ENCODE measurements at regions not wholly inside any gene's neighbourhood (a gene's known extent, or its start where the extent isn't known, plus 50 kb on each side); places are given as distances from the start of the nearest gene placed in this dataset.
"Not testable (repeated sequence)": the region's sequence is repeated elsewhere in the genome, so short reads cannot be mapped to it uniquely, and the experiment has no call there.

DNA sequence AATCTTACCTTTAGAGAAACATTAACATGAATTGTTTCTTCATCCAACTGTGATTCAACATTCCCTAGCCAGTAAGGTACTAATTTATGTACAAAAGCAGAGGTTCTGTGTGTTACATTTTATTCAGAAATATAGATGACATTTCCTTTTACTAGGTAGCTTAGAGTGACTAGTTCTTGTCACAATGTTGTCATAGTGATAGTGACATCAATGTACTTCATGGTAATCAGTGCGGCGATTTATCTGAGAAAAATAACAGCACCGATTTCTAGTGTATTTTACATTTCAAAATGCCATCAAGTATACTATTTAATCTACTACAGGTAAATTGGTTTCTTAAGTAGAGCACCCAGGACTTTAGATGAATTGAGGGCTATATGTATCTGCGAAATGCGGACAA is 72.1 kb upstream of the DGKB start:
- no peak for DNase-seq (ENCODE audit: extremely low read depth, low read depth, low spot score)

GRCh38 chr7:14973712-14974428 is 71.3 kb upstream of the DGKB start:
- DNase-seq (ENCODE audit: extremely low read depth, low read depth, low spot score), result no peak

- not testable (repeated sequence) for DNase-seq (ENCODE audit: extremely low read depth, low read depth, low spot score)
Measured at GRCh38 chr7:14971678-14972077, 69.1 kb upstream of the DGKB start.

DNA sequence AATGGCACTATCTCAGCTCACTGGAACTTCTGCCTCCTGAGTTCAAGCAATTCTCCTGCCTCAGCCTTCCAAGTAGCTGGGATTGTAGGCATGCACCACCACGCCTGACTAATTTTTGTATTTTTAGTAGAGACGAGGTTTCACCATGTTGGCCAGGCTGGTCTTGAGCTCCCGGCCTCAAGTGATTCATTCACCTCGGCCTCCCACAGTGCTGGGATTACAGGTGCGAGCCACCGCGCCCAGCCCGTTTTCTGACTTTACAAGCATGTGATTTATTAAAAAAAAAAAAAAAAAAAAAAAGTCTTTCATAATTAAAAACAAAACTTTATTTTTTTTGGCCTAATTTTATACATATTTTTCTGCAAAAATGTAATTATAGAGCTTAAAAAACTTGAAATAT is 64.8 kb upstream of the DGKB start:
- not testable (repeated sequence) for DNase-seq (ENCODE audit: extremely low read depth, low read depth, low spot score)

- DNase-seq (ENCODE audit: extremely low read depth, low read depth, low spot score), result no peak
Measured at GRCh38 chr7:14962778-14963177, 60.2 kb upstream of the DGKB start.

DNA sequence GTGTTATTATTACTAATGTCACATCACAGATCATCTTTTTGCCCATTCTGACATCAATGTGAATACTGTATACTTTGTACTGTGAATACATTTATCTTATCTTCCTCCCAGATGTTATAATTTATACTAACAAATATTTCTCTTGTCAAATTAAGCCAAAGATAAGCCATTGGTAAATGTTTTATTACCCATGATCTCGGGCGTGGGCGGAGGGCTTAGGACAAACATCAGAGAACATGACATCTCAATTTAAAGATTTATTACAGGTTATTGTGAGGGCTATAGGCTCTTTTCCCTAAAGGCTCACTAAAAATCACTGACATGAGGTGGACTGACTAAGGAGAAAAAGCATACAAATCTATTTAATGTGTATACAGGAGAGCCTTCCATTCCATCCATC is 58.2 kb upstream of the DGKB start:
- DNase-seq (ENCODE audit: extremely low read depth, low read depth, low spot score), result no peak

DNA sequence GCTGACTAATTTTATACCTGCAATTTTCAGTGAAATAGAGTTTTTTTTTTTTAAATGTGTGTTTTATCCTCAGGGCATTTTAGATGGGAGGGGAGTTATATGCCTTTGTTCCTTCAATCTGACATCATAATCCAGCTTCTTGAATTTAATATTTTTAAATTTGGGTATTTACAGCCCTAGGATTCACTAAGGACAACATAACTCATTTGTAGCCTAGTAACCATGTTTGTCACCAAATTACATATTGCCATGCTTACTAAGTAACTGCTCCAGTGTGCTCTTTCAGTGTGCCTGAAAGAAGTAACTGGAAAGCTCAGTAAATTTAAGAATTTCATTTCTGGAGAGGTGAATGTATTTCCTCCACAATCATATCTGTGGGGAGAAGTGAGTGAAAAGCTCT is 56.8 kb upstream of the DGKB start:
- DNase-seq (ENCODE audit: extremely low read depth, low read depth, low spot score), result no peak

DNA sequence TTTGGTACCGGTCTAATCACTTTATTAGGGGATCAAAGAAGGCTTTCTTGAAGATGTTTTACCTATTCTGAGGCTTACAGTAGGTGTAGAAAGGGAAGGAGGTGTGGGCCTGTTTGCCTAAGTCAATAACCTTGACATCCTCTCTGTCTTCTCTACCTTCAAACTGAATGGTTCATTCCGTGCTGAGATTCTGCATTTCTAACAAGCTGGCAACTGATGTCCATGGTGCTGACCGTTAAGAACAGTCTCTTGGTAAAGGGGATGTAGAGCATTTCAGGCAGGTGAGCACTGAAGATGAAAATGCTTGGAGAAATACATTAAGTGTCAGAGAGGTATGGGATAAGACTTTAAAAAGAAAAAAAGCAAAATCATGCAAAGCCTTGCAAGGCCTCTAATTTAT is 51.5 kb upstream of the DGKB start:
- DNase-seq (ENCODE audit: extremely low read depth, low read depth, low spot score), result no peak
